Keratinocyte (primary cell): ENCODE measurements at regions not wholly inside any gene's neighbourhood (a gene's known extent, or its start where the extent isn't known, plus 50 kb on each side); places are given as distances from the start of the nearest gene placed in this dataset.
A peak's percentile ranks its signal among the peaks of the same experiment; 100 is the strongest.

Experiments used
- DNase-seq: peaks from one replicate; pipeline ENCODE4 v3.0.0-alpha.2; 2011; ENCODE audit warnings: low read depth, missing footprints, low spot score
- FAIRE-seq: peaks from 2 replicates; lab custom pipeline; 2011; peaks lifted over from hg19 to GRCh38; lab: Jason Lieb, UNC
- H2AFZ ChIP-seq: 2 replicates; pipeline ENCODE4 v1.6.0; 2012; ENCODE audit warnings: low read length, control low read depth, inconsistent platforms; ENCODE audit not compliant: control insufficient read depth
- H3K27ac ChIP-seq: 2 replicates; pipeline ENCODE4 v1.5.1; 2011; ENCODE audit warnings: low read length; ENCODE audit not compliant: control insufficient read depth, insufficient read depth
- H3K27me3 ChIP-seq: 3 replicates; pipeline ENCODE4 v1.6.0; 2011; ENCODE audit warnings: low read length; ENCODE audit not compliant: control insufficient read depth, insufficient read depth; ENCODE audit errors: extremely low read depth
- H3K36me3 ChIP-seq, 2 experiments: 2 replicates in 1 of 2; 3 replicates in 1 of 2; pipeline ENCODE4 v1.5.1; 2011; ENCODE audit warnings: low read length in 2 of 2, mild to moderate bottlenecking in 1 of 2; ENCODE audit not compliant: control insufficient read depth in 2 of 2, insufficient read depth in 2 of 2; ENCODE audit errors: extremely low read depth in 1 of 2
- H3K4me1 ChIP-seq: 3 replicates; pipeline ENCODE4 v1.5.1; 2011; ENCODE audit warnings: low read length; ENCODE audit not compliant: control insufficient read depth, insufficient read depth; ENCODE audit errors: extremely low read depth
- H3K4me2 ChIP-seq: 3 replicates; pipeline ENCODE4 v1.6.0; 2011; ENCODE audit warnings: low read depth, low read length; ENCODE audit not compliant: control insufficient read depth, insufficient read depth; ENCODE audit errors: extremely low read depth
- H3K4me3 ChIP-seq, 3 experiments: fragments of 200-600 bp in 1 of 3; sonication (generic) in 1 of 3; 2 replicates in 2 of 3; 3 replicates in 1 of 3; pipeline ENCODE4 v1.5.1; 2011 to 2016; ENCODE audit warnings: low read length in 3 of 3, mild to moderate bottlenecking in 3 of 3, control low read depth in 2 of 3, inconsistent platforms in 1 of 3, low read depth in 1 of 3, mixed read lengths in 1 of 3, mixed run types in 1 of 3, moderate library complexity in 1 of 3; ENCODE audit not compliant: control insufficient read depth in 2 of 3, insufficient read depth in 2 of 3; ENCODE audit errors: extremely low read depth in 1 of 3
- H3K79me2 ChIP-seq: 2 replicates; pipeline ENCODE4 v1.6.0; 2012; ENCODE audit warnings: low read length; ENCODE audit not compliant: control insufficient read depth, insufficient read depth
- H3K9ac ChIP-seq: 3 replicates; pipeline ENCODE4 v1.6.0; 2011; ENCODE audit warnings: low read length; ENCODE audit not compliant: control insufficient read depth, insufficient read depth; ENCODE audit errors: extremely low read depth
- H3K9me1 ChIP-seq: 3 replicates; pipeline ENCODE4 v1.6.0; 2011; ENCODE audit warnings: low read length; ENCODE audit not compliant: control insufficient read depth, insufficient read depth; ENCODE audit errors: extremely low read depth
- H3K9me3 ChIP-seq: 2 replicates; pipeline ENCODE4 v1.5.1; 2012; ENCODE audit warnings: low read depth, low read length; ENCODE audit not compliant: control insufficient read depth
- H4K20me1 ChIP-seq: 3 replicates; pipeline ENCODE4 v1.6.0; 2011; ENCODE audit warnings: low read length; ENCODE audit not compliant: control insufficient read depth, insufficient read depth; ENCODE audit errors: extremely low read depth
- EZH2 ChIP-seq: IDR thresholded peaks from one replicate; pipeline ENCODE4 v1.6.1; 2012; ENCODE audit warnings: inconsistent platforms, mild to moderate bottlenecking, low read length, moderate library complexity
- dilution Hi-C: fragments of 300-500 bp; cut with MboI; formaldehyde crosslinking; loops from one replicate; pipeline ENCODE4 v1.7.0; 2020; ENCODE audit warnings: low sequenced_read_pairs; ENCODE audit not compliant: extremely low pct_ligation_motif_present
- TF ChIP-seq, protein P1 (sequence below), 3 experiments: IDR thresholded peaks in 1 of 3; conservative IDR thresholded peaks in 1 of 3; optimal IDR thresholded peaks in 1 of 3; 2 replicates in 2 of 3; 3 replicates in 1 of 3; pipeline versions ENCODE3 to v1.5.1; 2011; ENCODE audit warnings: low read length in 3 of 3, mild to moderate bottlenecking in 3 of 3, moderate library complexity in 2 of 3, control low read depth in 1 of 3, inconsistent platforms in 1 of 3; ENCODE audit not compliant: insufficient read depth in 2 of 3; ENCODE audit errors: extremely low read depth in 1 of 3

DNA sequence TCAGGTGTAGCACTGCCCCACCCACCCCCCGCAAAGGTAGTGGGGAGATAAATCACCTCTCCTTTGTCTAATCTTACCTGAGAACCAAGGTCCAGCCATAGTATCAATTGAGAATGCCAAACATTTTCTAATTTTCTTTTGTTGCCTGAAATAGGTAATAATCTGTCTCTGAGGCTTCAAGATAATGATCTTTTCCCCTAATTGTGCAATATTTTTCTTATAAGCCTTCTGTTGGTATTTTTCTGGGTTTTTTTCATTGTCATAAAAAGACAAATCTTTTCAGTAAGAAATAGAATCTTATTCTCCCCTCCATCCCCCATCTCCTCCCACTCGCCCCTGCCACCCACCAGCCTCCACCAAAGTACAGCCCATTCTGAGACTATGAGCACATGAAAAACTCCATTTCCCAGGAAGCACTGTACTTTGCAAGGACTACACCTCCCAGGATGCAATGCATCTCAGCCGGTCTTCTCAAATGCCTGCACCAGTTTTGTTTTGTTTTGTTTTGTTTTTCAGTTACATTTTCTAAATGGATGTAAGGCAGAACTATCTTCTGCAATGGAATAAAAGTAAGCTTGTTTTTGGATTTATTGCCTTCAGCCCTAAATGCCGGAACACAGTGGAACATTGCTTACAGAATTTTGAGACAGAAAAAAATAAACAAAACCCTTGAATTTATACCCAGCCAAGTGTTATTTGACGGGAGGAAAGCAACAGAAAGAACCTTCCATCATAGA is 268.0 kb downstream of the TFAP2A start:
- peak overlapping the region; percentile 13 for H3K9ac ChIP-seq
- FAIRE-seq (peak; percentile 96), DNase-seq (no peak)
- no peaks in the 10 kb centered on the region for H3K79me2 ChIP-seq
- H3K36me3 ChIP-seq = no peaks in the 10 kb centered on the region
- TF ChIP-seq EZH2 = no peak
- TF ChIP-seq, protein P1, sequence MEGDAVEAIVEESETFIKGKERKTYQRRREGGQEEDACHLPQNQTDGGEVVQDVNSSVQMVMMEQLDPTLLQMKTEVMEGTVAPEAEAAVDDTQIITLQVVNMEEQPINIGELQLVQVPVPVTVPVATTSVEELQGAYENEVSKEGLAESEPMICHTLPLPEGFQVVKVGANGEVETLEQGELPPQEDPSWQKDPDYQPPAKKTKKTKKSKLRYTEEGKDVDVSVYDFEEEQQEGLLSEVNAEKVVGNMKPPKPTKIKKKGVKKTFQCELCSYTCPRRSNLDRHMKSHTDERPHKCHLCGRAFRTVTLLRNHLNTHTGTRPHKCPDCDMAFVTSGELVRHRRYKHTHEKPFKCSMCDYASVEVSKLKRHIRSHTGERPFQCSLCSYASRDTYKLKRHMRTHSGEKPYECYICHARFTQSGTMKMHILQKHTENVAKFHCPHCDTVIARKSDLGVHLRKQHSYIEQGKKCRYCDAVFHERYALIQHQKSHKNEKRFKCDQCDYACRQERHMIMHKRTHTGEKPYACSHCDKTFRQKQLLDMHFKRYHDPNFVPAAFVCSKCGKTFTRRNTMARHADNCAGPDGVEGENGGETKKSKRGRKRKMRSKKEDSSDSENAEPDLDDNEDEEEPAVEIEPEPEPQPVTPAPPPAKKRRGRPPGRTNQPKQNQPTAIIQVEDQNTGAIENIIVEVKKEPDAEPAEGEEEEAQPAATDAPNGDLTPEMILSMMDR (optimal IDR thresholded peaks at IDR 0.05 in 1 of 3, IDR thresholded peaks at IDR 0.05 in 1 of 3, conservative IDR thresholded peaks at IDR 0.05 in 1 of 3; ENCODE audit: extremely low read depth in 1 of 3, insufficient read depth in 2 of 3, low read length in 3 of 3) = no peak
- no peaks in the 10 kb centered on the region for H3K9me3 ChIP-seq
- peaks cover 18% of the 10 kb centered on the region for H3K4me1 ChIP-seq
- H3K27me3 ChIP-seq = no peaks in the 10 kb centered on the region
- no peaks in the 10 kb centered on the region for H4K20me1 ChIP-seq
- no peaks in the 10 kb centered on the region for H3K9me1 ChIP-seq
- peak overlapping the region; percentile 6 for H3K27ac ChIP-seq
- H3K4me3 ChIP-seq = peak overlapping the region in 2 of 3 experiments; percentile 40 to 53
- peak overlapping the region; percentile 91 for H2AFZ ChIP-seq
- dilution Hi-C loops = no loop called here
- peak overlapping the region; percentile 75 for H3K4me2 ChIP-seq

DNA sequence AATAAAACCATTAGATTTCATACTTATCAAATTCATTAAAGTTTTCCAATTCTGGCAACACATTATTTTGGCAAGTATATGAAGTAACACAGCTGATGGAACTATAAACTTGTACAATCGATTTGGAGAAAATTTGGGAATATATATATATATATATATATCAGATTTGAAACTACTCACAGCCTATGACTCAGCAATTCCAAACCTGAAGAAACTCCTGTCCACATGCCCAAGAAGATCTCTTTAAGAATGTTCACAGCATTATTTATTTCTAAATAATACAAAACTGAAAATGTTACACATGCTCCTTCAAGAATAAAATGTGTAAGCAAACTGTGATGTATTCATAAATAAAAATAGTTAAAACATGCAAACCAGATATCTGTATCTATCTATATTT is 270.1 kb downstream of the TFAP2A start:
- TF ChIP-seq, protein P1 (optimal IDR thresholded peaks at IDR 0.05 in 1 of 3, IDR thresholded peaks at IDR 0.05 in 1 of 3, conservative IDR thresholded peaks at IDR 0.05 in 1 of 3; ENCODE audit: extremely low read depth in 1 of 3, insufficient read depth in 2 of 3, low read length in 3 of 3) = no peak
- no peak for TF ChIP-seq EZH2
- Histone ChIP-seq H3K27ac (peak overlapping the region; percentile 31), H3K9me1 (no peaks in the 10 kb centered on the region), H3K9ac (peak overlapping the region; percentile 15), H3K4me3 (no peak overlapping the region), H2AFZ (peak overlapping the region; percentile 46), H3K36me3 (no peaks in the 10 kb centered on the region), H3K27me3 (no peaks in the 10 kb centered on the region), H3K4me2 (no peak overlapping the region), H4K20me1 (no peaks in the 10 kb centered on the region), H3K9me3 (no peaks in the 10 kb centered on the region), H3K79me2 (no peaks in the 10 kb centered on the region), H3K4me1 (peaks cover 24% of the 10 kb centered on the region)
- DNase-seq (no peak), FAIRE-seq (no peak)
- dilution Hi-C loops = no loop called here
